Thyroid gland (tissue), 4 donors: ENCODE measurements at regions not wholly inside any gene's neighbourhood (a gene's known extent, or its start where the extent isn't known, plus 50 kb on each side); places are given as distances from the start of the nearest gene placed in this dataset.

Source experiments
- DNase-seq, 2 donors: peaks; one replicate each; pipeline ENCODE4 v3.0.0-alpha.2; 2019
- H3K27ac ChIP-seq, 3 donors: fragments of 200-600 bp; sonication (generic); 1 replicate in 2 of 3; 2 replicates in 1 of 3; pipeline ENCODE4 v1.5.1; 2016 to 2019; ENCODE audit warnings: mild to moderate bottlenecking in 1 of 3, moderate library complexity in 1 of 3
- H3K27me3 ChIP-seq: fragments of 200-600 bp; sonication (generic); one replicate; pipeline ENCODE4 v1.5.1; 2019
- H3K36me3 ChIP-seq, 2 donors: fragments of 200-600 bp; sonication (generic); one replicate each; pipeline ENCODE4 v1.5.1; 2016 to 2019
- H3K4me1 ChIP-seq, 2 donors: fragments of 200-600 bp; sonication (generic); one replicate each; pipeline ENCODE4 v1.5.1; 2017 to 2019
- H3K4me3 ChIP-seq, 3 donors: fragments of 200-600 bp; sonication (generic); replicated peaks in 1 of 3; 1 replicate in 2 of 3; 2 replicates in 1 of 3; pipeline ENCODE4 v1.5.1; 2016; ENCODE audit warnings: mild to moderate bottlenecking in 1 of 3
- H3K9me3 ChIP-seq: fragments of 200-600 bp; sonication (generic); one replicate; pipeline ENCODE4 v1.5.1; 2017
- POLR2A ChIP-seq, 2 donors: fragments of 450-650 bp; IDR thresholded peaks; one replicate each; pipeline ENCODE4 v1.6.1; 2017; ENCODE audit warnings: antibody characterized with exemption in 2 of 2, mild to moderate bottlenecking in 2 of 2, moderate library complexity in 1 of 2
- WGBS, 2 donors: methylation state at CpG; one replicate each; pipeline ENCODE4 v1.1.5; 2017; 5-methylcytosine and 5-hydroxymethylcytosine counted together
- intact Hi-C: fragments of 100-400 bp; cut with DNase I; formaldehyde crosslinking; loops from one replicate; pipeline ENCODE4 v1.15.1; 2023
- TF ChIP-seq, protein P1 (sequence below), 6 experiments: fragments of 200-600 bp in 3 of 6; fragments of 450-650 bp in 3 of 6; sonication (generic) in 3 of 6; IDR thresholded peaks; one replicate each; pipeline ENCODE4 v1.5.1; 2016 to 2019; ENCODE audit warnings: antibody characterized with exemption in 6 of 6, mild to moderate bottlenecking in 2 of 6, inconsistent platforms in 1 of 6, moderate library complexity in 1 of 6

DNA sequence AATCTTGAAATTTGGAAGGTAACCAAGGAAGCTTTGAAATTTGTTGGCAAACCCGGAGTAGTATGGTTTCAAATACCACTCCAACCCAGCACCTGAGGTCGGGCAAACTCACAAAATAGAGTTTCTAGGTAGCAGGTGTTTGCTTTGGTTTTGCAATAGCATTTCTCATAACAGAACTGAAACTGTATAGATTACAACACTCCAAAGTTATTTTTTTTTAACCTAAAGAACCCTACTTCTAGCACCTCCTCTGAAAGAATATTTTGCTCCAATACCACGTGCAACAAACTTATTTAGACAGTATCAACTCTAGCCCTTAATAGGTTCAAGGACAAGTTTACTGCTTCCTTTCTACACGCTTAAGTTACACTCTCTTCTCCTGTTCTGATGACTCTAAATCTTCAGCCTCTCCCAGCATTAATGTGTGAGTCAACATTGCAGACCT lies 178.5 kb upstream of the FMN2 start:
- 76 to 82% methylated on average over 4 of the region's 4 CpGs for WGBS, 2 donors
- Histone ChIP-seq H3K27me3 (no peaks in the 10 kb centered on the region), H3K4me3 (no peak overlapping the region), H3K4me1 (no peaks in the 10 kb centered on the region), H3K9me3 (no peaks in the 10 kb centered on the region), H3K36me3 (no peaks in the 10 kb centered on the region), H3K27ac (no peak overlapping the region)
- intact Hi-C loops, result no loop called here
- DNase-seq, result no peak
- no peak for TF ChIP-seq POLR2A (IDR thresholded peaks at IDR 0.05)
- TF ChIP-seq, protein P1, sequence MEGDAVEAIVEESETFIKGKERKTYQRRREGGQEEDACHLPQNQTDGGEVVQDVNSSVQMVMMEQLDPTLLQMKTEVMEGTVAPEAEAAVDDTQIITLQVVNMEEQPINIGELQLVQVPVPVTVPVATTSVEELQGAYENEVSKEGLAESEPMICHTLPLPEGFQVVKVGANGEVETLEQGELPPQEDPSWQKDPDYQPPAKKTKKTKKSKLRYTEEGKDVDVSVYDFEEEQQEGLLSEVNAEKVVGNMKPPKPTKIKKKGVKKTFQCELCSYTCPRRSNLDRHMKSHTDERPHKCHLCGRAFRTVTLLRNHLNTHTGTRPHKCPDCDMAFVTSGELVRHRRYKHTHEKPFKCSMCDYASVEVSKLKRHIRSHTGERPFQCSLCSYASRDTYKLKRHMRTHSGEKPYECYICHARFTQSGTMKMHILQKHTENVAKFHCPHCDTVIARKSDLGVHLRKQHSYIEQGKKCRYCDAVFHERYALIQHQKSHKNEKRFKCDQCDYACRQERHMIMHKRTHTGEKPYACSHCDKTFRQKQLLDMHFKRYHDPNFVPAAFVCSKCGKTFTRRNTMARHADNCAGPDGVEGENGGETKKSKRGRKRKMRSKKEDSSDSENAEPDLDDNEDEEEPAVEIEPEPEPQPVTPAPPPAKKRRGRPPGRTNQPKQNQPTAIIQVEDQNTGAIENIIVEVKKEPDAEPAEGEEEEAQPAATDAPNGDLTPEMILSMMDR (IDR thresholded peaks at IDR 0.05), result no peak

DNA sequence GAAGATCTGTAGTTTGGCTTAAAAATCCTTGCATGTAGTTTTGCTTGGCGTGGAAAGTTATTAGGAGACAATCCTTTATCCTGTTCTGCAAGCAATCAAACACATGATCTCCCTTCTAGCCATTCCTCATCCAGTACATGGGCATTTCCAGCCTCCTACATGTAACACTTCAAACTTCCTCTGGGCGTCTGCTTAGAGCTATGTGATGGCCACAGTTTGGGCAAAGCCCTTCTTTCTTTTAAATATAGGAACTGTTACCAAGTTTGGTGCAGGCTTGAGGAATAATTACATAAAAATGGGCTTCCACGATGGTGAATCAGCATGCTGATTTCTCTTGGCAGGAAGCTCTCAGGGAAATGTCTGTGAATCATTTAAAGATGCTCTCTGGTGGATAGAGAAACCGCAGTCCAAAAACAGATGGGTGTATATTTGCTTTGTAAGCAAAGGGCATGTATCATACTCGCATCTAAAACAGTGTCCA lies 176.9 kb upstream of the FMN2 start:
- no peak overlapping the region for H3K4me3 ChIP-seq
- intact Hi-C loops, result no loop called here
- WGBS, 2 donors, result 52 to 59% methylated on average over 5 of the region's 5 CpGs
- H3K9me3 ChIP-seq, result no peaks in the 10 kb centered on the region
- H3K27me3 ChIP-seq, result no peaks in the 10 kb centered on the region
- no peak overlapping the region for H3K27ac ChIP-seq
- TF ChIP-seq, protein P1 (IDR thresholded peaks at IDR 0.05), result no peak
- no peak for TF ChIP-seq POLR2A (IDR thresholded peaks at IDR 0.05)
- no peak for DNase-seq
- no peaks in the 10 kb centered on the region for H3K4me1 ChIP-seq
- no peaks in the 10 kb centered on the region for H3K36me3 ChIP-seq

DNA sequence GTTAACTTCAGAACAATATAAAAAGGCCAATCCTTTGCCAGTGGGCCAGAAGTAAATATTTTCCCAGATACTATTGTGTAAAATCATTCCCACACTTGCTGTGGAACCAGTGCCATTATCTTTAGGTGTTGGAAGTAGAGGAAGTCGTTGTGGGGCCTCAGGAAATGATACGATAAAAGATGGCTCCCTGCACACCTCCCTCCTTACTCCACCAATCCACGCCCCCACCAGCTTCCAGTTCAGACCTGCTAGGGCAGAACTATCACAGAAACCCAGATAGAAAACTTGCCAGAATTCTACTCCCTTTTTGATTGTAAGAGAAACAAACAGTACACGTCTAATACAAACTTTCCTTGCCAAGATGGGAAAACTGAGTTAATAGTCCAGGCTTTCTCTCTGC lies 173.0 kb upstream of the FMN2 start:
- no peak overlapping the region for H3K4me3 ChIP-seq
- intact Hi-C loops, result no loop called here
- H3K27me3 ChIP-seq, result no peaks in the 10 kb centered on the region
- no peak overlapping the region for H3K27ac ChIP-seq
- DNase-seq, result no peak
- no peaks in the 10 kb centered on the region for H3K36me3 ChIP-seq
- no peaks in the 10 kb centered on the region for H3K4me1 ChIP-seq
- H3K9me3 ChIP-seq, result no peaks in the 10 kb centered on the region
- 74 to 75% methylated on average over 4 of the region's 4 CpGs for WGBS, 2 donors
- no peak for TF ChIP-seq POLR2A (IDR thresholded peaks at IDR 0.05)
- TF ChIP-seq, protein P1 (IDR thresholded peaks at IDR 0.05), result no peak

DNA sequence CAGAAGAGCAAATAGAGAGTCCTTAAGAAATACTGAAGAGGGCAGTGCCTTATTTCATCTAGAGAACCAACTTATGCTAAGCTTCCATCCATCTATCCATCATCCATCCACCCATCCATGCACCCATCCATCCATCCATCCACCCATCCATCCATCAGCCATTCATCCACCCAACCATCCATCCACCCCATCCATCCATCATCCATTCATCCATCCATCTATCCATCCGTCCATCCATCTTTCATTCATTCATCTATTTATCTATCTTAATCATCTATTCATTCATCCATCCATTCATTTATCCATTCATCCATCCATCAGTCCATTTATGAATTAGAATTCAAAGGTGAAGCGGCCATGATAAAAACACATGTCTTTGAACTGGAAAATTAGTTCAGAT lies 171.5 kb upstream of the FMN2 start:
- Histone ChIP-seq H3K36me3 (no peaks in the 10 kb centered on the region), H3K27me3 (no peaks in the 10 kb centered on the region), H3K27ac (no peak overlapping the region), H3K9me3 (no peaks in the 10 kb centered on the region), H3K4me3 (no peak overlapping the region), H3K4me1 (no peaks in the 10 kb centered on the region)
- WGBS, 2 donors, result 89 to 92% methylated on average over 2 of the region's 2 CpGs
- intact Hi-C loops, result no loop called here
- DNase-seq, result no peak
- TF ChIP-seq, protein P1 (IDR thresholded peaks at IDR 0.05), result no peak
- TF ChIP-seq POLR2A (IDR thresholded peaks at IDR 0.05), result no peak

DNA sequence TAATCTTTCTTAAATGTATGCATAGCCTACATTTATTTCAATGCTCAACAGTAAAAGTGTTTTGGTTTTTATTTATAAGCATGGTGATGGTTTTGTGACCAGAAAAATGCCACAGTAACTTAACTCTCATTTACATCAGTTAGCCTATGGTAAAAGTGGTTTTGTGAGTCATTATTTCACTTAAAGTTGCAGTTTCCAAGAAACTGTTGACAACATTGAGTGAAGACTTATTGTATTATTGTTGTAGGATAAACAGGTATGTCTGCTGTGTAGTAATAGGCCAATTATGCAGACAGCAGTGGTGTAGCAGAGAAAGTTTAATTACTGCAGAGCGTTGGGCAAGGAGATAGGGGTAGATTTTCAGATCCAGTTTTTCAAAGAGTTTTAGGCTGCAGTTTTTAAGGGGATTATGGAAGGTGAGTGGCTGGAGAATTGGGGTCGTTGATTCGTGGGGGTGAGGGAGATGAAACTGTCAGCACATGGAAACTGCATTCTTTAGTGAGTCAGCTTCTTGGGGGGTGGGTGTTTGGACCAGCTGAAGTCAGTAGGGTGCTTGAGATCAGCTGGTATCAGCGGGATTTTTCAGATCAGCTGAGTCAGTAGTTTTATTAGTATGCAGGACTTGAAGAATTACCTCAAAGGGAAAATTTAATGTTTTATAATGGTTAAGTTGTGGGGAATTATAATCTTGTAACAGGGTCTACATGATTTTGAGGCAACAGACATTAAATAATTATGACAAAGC lies 168.7 kb upstream of the FMN2 start:
- no peak for DNase-seq
- Histone ChIP-seq H3K27me3 (no peaks in the 10 kb centered on the region), H3K36me3 (no peaks in the 10 kb centered on the region), H3K9me3 (no peaks in the 10 kb centered on the region), H3K27ac (no peak overlapping the region), H3K4me1 (no peaks in the 10 kb centered on the region), H3K4me3 (no peak overlapping the region)
- 63 to 72% methylated on average over 4 of the region's 4 CpGs for WGBS, 2 donors
- intact Hi-C loops, result no loop called here
- TF ChIP-seq POLR2A (IDR thresholded peaks at IDR 0.05), result no peak
- TF ChIP-seq, protein P1 (IDR thresholded peaks at IDR 0.05), result no peak
